Upper lobe of left lung (tissue), 6 donors: ENCODE measurements at regions not wholly inside any gene's neighbourhood (a gene's known extent, or its start where the extent isn't known, plus 50 kb on each side); places are given as distances from the start of the nearest gene placed in this dataset.

Source experiments
- ATAC-seq, 2 donors: fragments of 200-7000 bp; cut with Tn5 transposase; one replicate each; pipeline ENCODE4 v1.9.1; 2022; ENCODE audit warnings: mild to moderate bottlenecking in 2 of 2, moderate library complexity in 2 of 2; ENCODE audit not compliant: low FRiP score in 2 of 2
- DNase-seq, 2 donors: peaks; one replicate each; pipeline ENCODE4 v3.0.0-alpha.2; 2019 to 2020
- H3K27ac ChIP-seq, 4 donors: fragments of 200-600 bp; sonication (generic); one replicate each; pipeline ENCODE4 v1.5.1; 2016 to 2019
- H3K27me3 ChIP-seq, 4 donors: fragments of 200-600 bp; sonication (generic); one replicate each; pipeline ENCODE4 v1.5.1; 2017 to 2019
- H3K36me3 ChIP-seq, 4 donors: fragments of 200-600 bp; sonication (generic); one replicate each; pipeline ENCODE4 v1.5.1; 2016 to 2019
- H3K4me1 ChIP-seq, 4 donors: fragments of 200-600 bp; sonication (generic); one replicate each; pipeline ENCODE4 v1.5.1; 2018 to 2019
- H3K4me3 ChIP-seq, 4 donors: fragments of 200-600 bp; sonication (generic); one replicate each; pipeline ENCODE4 v1.5.1; 2017 to 2019; ENCODE audit warnings: mild to moderate bottlenecking in 2 of 4, moderate library complexity in 1 of 4
- H3K9me3 ChIP-seq, 4 donors: fragments of 200-600 bp; sonication (generic); one replicate each; pipeline ENCODE4 v1.5.1; 2018 to 2019
- EP300 ChIP-seq, 4 donors: sonication (generic); formaldehyde crosslinking; IDR thresholded peaks; one replicate each; pipeline ENCODE4 v1.5.1; 2017; ENCODE audit warnings: antibody characterized with exemption in 4 of 4, control low read depth in 2 of 4
- POLR2A ChIP-seq, 4 donors: fragments of 450-650 bp; IDR thresholded peaks; one replicate each; pipeline ENCODE4 v1.5.1; 2016 to 2017; ENCODE audit warnings: antibody characterized with exemption in 4 of 4, mild to moderate bottlenecking in 2 of 4
- POLR2AphosphoS5 ChIP-seq, 2 donors: sonication (generic); formaldehyde crosslinking; IDR thresholded peaks; one replicate each; pipeline ENCODE4 v1.5.1; 2017; ENCODE audit warnings: antibody characterized with exemption in 2 of 2
- WGBS, 2 donors: methylation state at CpG; one replicate each; pipeline ENCODE4 v1.1.5; 2017 to 2018; 5-methylcytosine and 5-hydroxymethylcytosine counted together
- TF ChIP-seq, protein P1 (sequence below), 6 experiments: fragments of 450-650 bp in 4 of 6; fragments of 200-600 bp in 2 of 6; sonication (generic) in 2 of 6; IDR thresholded peaks; one replicate each; pipeline ENCODE4 v1.5.1; 2016 to 2019; ENCODE audit warnings: antibody characterized with exemption in 6 of 6
- donor health status: DM: no; HTN: no; CAD: no; lungs with moderate emphysema.
- donor health status: DM: no; HTN: yes; CAD: no; lungs with severe emphysema.

DNA sequence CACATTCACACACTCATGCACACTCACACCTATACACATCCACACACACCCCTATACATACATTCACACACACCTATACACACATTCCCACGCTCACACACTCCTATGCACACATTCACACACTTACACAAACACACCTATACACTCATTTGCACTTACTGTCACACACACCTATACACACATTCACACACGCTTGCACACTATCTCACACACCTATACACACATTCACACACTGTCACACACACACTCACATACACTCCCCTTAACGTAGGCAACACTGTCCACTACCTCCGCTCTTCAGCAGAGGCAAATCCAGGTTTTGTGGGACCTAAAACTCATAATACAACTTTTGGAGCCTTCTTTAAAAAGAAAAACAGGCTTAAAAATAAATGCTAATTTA lies 487.7 kb upstream of the CDH4 start:
- 92 to 94% methylated on average over 4 of the region's 4 CpGs for WGBS, 2 donors
- Histone ChIP-seq H3K27me3 (no peaks in the 10 kb centered on the region), H3K4me3 (no peak overlapping the region), H3K4me1 (no peaks in the 10 kb centered on the region), H3K36me3 (no peaks in the 10 kb centered on the region), H3K9me3 (peaks cover 0 to 1% (median 0%) of the 10 kb centered on the region in 4 donors), H3K27ac (no peak overlapping the region)
- ATAC-seq (peak in 1 of 2 donors; percentile 31), DNase-seq (no peak)
- no peak for TF ChIP-seq POLR2A (IDR thresholded peaks at IDR 0.05)
- TF ChIP-seq, protein P1, sequence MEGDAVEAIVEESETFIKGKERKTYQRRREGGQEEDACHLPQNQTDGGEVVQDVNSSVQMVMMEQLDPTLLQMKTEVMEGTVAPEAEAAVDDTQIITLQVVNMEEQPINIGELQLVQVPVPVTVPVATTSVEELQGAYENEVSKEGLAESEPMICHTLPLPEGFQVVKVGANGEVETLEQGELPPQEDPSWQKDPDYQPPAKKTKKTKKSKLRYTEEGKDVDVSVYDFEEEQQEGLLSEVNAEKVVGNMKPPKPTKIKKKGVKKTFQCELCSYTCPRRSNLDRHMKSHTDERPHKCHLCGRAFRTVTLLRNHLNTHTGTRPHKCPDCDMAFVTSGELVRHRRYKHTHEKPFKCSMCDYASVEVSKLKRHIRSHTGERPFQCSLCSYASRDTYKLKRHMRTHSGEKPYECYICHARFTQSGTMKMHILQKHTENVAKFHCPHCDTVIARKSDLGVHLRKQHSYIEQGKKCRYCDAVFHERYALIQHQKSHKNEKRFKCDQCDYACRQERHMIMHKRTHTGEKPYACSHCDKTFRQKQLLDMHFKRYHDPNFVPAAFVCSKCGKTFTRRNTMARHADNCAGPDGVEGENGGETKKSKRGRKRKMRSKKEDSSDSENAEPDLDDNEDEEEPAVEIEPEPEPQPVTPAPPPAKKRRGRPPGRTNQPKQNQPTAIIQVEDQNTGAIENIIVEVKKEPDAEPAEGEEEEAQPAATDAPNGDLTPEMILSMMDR (IDR thresholded peaks at IDR 0.05) = no peak
- TF ChIP-seq POLR2AphosphoS5 (IDR thresholded peaks at IDR 0.05) = no peak
- no peak for TF ChIP-seq EP300 (IDR thresholded peaks at IDR 0.05)

DNA sequence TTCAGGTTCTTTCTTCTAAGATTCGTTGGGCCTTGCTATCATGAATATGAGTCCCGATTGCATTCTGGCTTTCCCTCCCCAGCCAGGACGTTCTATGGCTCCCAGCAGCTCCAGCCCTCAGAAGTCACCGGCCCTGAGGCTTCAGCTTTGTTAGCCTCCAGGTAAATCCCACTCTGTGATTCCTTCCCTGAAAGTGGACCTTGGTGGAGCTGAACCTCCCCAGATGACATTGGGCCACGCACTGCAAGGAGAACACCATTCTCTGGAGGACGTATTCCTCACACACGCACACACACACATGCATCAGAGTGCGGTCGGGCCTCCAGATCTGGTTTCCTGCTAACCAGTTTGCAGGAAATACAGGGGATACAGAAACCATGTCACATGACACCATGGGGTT lies 487.3 kb upstream of the CDH4 start:
- H3K9me3 ChIP-seq = peaks cover 0 to 5% (median 0%) of the 10 kb centered on the region in 4 donors
- H3K4me3 ChIP-seq = no peak overlapping the region
- WGBS, 2 donors = 67% methylated on average over 8 to 9 of the region's 9 CpGs
- H3K27me3 ChIP-seq = no peaks in the 10 kb centered on the region
- TF ChIP-seq, protein P1 (IDR thresholded peaks at IDR 0.05) = no peak
- TF ChIP-seq POLR2A (IDR thresholded peaks at IDR 0.05) = no peak
- H3K36me3 ChIP-seq = no peaks in the 10 kb centered on the region
- DNase-seq = no peak
- H3K4me1 ChIP-seq = no peaks in the 10 kb centered on the region
- no peak overlapping the region for H3K27ac ChIP-seq
- no peak for ATAC-seq

DNA sequence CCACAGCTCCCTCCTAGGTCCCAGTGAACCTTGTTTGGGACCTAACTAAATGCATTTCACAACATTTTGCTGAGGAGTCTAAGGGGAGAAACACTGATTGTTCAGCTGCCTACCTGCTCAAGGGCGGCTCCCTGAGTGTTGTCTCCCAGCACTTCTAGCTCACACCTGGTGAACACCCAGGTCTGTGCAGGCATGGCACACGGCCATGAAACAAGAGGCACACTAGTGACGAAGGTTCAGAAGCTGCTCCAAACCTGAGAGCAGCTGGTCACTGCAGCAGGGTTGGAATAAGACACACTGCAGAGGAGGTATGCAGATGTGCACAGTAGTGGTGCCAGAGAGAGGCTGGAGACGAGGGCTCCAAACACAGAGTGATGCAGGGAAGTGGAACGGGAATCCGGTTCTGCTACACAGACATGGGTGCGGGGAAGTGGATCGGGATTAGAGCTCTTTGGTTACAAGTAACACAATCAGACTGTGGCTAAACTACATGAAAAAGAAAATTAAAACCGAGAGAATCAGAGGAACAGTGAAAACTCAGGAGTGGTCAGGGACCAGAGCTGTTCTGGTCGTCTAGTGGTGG lies 486.1 kb upstream of the CDH4 start:
- TF ChIP-seq EP300 (IDR thresholded peaks at IDR 0.05) = no peak
- TF ChIP-seq, protein P1 (IDR thresholded peaks at IDR 0.05) = no peak
- no peak for TF ChIP-seq POLR2A (IDR thresholded peaks at IDR 0.05)
- TF ChIP-seq POLR2AphosphoS5 (IDR thresholded peaks at IDR 0.05) = no peak
- H3K4me3 ChIP-seq = no peak overlapping the region
- no peak overlapping the region for H3K27ac ChIP-seq
- H3K27me3 ChIP-seq = no peaks in the 10 kb centered on the region
- H3K36me3 ChIP-seq = no peaks in the 10 kb centered on the region
- H3K4me1 ChIP-seq = no peaks in the 10 kb centered on the region
- H3K9me3 ChIP-seq = peaks cover 0 to 5% (median 0%) of the 10 kb centered on the region in 4 donors
- 78% methylated on average over 7 to 10 of the region's 10 CpGs for WGBS, 2 donors
- ATAC-seq (no peak), DNase-seq (no peak)

DNA sequence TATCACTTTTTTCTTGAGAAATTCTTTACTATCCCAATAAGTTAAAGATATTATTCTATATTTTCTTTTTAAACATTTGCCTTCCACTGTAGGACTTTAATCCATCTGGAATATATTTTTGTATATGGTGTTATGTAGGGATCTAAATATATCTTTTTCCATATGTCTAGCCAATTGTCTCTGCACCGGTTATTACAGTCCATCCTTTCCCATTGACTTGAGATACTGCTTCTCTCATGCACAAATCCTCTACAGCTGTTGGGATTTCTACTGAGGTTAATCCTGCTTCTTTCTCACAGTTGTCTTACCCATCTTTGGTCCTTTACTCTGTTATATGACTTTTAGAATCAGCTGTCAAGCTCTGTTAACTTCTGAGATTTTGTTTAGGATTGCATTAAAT lies 483.8 kb upstream of the CDH4 start:
- H3K27me3 ChIP-seq = no peaks in the 10 kb centered on the region
- DNase-seq = no peak
- no peak for ATAC-seq
- peaks cover 0 to 5% (median 0%) of the 10 kb centered on the region in 4 donors for H3K9me3 ChIP-seq
- H3K4me1 ChIP-seq = no peaks in the 10 kb centered on the region
- H3K36me3 ChIP-seq = no peaks in the 10 kb centered on the region
- H3K4me3 ChIP-seq = no peak overlapping the region
- 91 to 96% methylated on average over 1 of the region's 1 CpG for WGBS, 2 donors
- no peak overlapping the region for H3K27ac ChIP-seq
- TF ChIP-seq EP300 (IDR thresholded peaks at IDR 0.05) (no peak), POLR2AphosphoS5 (IDR thresholded peaks at IDR 0.05) (no peak), POLR2A (IDR thresholded peaks at IDR 0.05) (no peak)
- TF ChIP-seq, protein P1 (IDR thresholded peaks at IDR 0.05) = no peak

DNA sequence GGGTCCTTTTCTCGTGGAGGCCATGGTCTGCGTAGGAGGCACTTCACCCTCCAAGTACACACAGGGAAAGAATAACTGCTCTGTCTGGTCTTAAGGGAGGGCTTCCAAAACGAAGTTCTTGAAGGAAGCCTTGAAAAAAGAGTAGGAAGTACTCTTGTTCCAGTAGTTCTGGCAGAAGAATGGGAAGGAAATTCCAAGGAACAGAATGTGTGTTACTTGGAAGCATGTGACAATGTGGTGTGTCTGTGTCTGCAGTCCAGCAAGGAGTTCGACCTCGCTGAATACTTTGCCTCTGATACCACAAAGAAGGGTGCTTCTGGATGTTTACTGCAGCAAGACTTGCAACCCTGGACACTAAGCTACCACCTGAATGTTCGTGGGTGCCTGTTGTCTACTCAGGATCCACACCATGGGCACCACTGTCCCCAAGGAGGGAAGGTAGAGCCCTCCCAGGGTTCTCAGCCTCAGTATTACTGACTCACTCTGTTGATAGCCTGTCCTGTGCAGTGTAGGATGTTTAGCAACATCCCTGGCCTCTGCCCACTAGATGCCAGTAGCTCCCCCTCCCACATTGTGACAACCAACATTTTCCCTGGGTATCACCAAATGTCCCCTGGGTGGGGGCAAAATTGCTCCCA lies 471.6 kb upstream of the CDH4 start:
- Histone ChIP-seq H3K9me3 (no peaks in the 10 kb centered on the region), H3K36me3 (no peaks in the 10 kb centered on the region), H3K27me3 (no peaks in the 10 kb centered on the region), H3K27ac (no peak overlapping the region), H3K4me1 (no peaks in the 10 kb centered on the region), H3K4me3 (no peak overlapping the region)
- WGBS, 2 donors = 56 to 67% methylated on average over 6 of the region's 6 CpGs
- DNase-seq (no peak), ATAC-seq (no peak)
- TF ChIP-seq, protein P1 (IDR thresholded peaks at IDR 0.05) = no peak
- TF ChIP-seq EP300 (IDR thresholded peaks at IDR 0.05) (no peak), POLR2A (IDR thresholded peaks at IDR 0.05) (no peak), POLR2AphosphoS5 (IDR thresholded peaks at IDR 0.05) (no peak)
